ENCODE measurements at regions not wholly inside any gene's neighbourhood (a gene's known extent, or its start where the extent isn't known, plus 50 kb on each side); places are given as distances from the start of the nearest gene placed in this dataset.

- Histone ChIP-seq H3K27me3 (ENCODE audit: control insufficient read depth in 4 of 4, insufficient read depth in 4 of 4, low read length in 3 of 4) (peaks cover 0 to 2% (median 0%) of the 10 kb centered on the region in 4 donors), H3K9ac (ENCODE audit: low read depth in 1 of 2, low read length in 2 of 2) (no peak overlapping the region), H3K27ac (ENCODE audit: low read depth in 1 of 2, low read length in 2 of 2) (no peak overlapping the region), H3K9me3 (ENCODE audit: control insufficient read depth in 4 of 4, low read length in 3 of 4) (peaks cover 0 to 3% (median 0%) of the 10 kb centered on the region in 4 donors), H3K4me1 (ENCODE audit: control insufficient read depth in 4 of 4, insufficient read depth in 4 of 4, low read length in 3 of 4) (no peaks in the 10 kb centered on the region), H3K4me3 (ENCODE audit: low read depth in 1 of 3, low read length in 3 of 3) (no peak overlapping the region), H3K36me3 (ENCODE audit: control insufficient read depth in 4 of 4, insufficient read depth in 3 of 4, low read depth in 1 of 4, low read length in 3 of 4) (no peaks in the 10 kb centered on the region)
- WGBS, result 47% methylated on average over 1 of the region's 1 CpG
- TF ChIP-seq FOXA2 (IDR thresholded peaks at IDR 0.05) (no peak), ZBTB33 (IDR thresholded peaks at IDR 0.05) (no peak), YY1 (IDR thresholded peaks at IDR 0.05) (no peak), MAX (IDR thresholded peaks at IDR 0.05) (no peak), SP1 (IDR thresholded peaks at IDR 0.05) (no peak), GABPA (IDR thresholded peaks at IDR 0.05 in 1 of 2, conservative IDR thresholded peaks at IDR 0.05 in 1 of 2) (no peak), TAF1 (conservative IDR thresholded peaks at IDR 0.05) (no peak), JUND (IDR thresholded peaks at IDR 0.05) (no peak), NR2F2 (IDR thresholded peaks at IDR 0.05) (no peak)
- no peak for DNase-seq (ENCODE audit: low spot score)
These were observed 113.1 kb downstream of the ZNF648 start for GRCh38 chr1:181948372-181948771.

DNA sequence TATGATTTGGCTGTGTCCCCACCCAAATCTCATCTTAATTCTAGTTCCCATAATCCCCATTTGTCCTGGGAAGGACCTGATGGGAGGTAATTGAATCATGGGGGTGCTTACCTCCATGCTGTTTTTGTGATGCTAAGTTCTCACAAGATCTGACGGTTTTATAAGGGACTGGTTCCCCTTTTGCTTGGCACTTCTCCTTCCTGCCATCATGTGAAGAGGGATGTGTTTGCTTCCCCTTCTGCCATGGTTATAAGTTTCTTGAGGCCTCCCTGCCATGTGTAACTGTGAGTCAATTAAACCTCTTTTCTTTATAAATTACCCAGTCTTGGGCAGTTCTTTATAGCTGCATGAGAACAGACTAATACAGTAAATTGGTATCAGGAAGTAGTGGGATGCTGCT, 114.1 kb downstream of the ZNF648 start:
- H3K9ac ChIP-seq (ENCODE audit: low read depth in 1 of 2, low read length in 2 of 2), result no peak overlapping the region
- H3K9me3 ChIP-seq (ENCODE audit: control insufficient read depth in 4 of 4, low read length in 3 of 4), result peaks cover 0 to 3% (median 0%) of the 10 kb centered on the region in 4 donors
- no peaks in the 10 kb centered on the region for H3K36me3 ChIP-seq (ENCODE audit: control insufficient read depth in 4 of 4, insufficient read depth in 3 of 4, low read depth in 1 of 4, low read length in 3 of 4)
- H3K27ac ChIP-seq (ENCODE audit: low read depth in 1 of 2, low read length in 2 of 2), result no peak overlapping the region
- no peak for DNase-seq (ENCODE audit: low spot score)
- H3K4me1 ChIP-seq (ENCODE audit: control insufficient read depth in 4 of 4, insufficient read depth in 4 of 4, low read length in 3 of 4), result no peaks in the 10 kb centered on the region
- WGBS, result 52% methylated on average over 1 of the region's 1 CpG
- no peak overlapping the region for H3K4me3 ChIP-seq (ENCODE audit: low read depth in 1 of 3, low read length in 3 of 3)
- peaks cover 0 to 2% (median 0%) of the 10 kb centered on the region in 4 donors for H3K27me3 ChIP-seq (ENCODE audit: control insufficient read depth in 4 of 4, insufficient read depth in 4 of 4, low read length in 3 of 4)
- TF ChIP-seq, protein P1, sequence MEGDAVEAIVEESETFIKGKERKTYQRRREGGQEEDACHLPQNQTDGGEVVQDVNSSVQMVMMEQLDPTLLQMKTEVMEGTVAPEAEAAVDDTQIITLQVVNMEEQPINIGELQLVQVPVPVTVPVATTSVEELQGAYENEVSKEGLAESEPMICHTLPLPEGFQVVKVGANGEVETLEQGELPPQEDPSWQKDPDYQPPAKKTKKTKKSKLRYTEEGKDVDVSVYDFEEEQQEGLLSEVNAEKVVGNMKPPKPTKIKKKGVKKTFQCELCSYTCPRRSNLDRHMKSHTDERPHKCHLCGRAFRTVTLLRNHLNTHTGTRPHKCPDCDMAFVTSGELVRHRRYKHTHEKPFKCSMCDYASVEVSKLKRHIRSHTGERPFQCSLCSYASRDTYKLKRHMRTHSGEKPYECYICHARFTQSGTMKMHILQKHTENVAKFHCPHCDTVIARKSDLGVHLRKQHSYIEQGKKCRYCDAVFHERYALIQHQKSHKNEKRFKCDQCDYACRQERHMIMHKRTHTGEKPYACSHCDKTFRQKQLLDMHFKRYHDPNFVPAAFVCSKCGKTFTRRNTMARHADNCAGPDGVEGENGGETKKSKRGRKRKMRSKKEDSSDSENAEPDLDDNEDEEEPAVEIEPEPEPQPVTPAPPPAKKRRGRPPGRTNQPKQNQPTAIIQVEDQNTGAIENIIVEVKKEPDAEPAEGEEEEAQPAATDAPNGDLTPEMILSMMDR (IDR thresholded peaks at IDR 0.05; ENCODE audit: low read depth, low read length, missing input control), result no peak
- TF ChIP-seq GABPA (IDR thresholded peaks at IDR 0.05 in 1 of 2, conservative IDR thresholded peaks at IDR 0.05 in 1 of 2) (no peak), RAD21 (IDR thresholded peaks at IDR 0.05) (no peak), JUND (IDR thresholded peaks at IDR 0.05) (no peak), TAF1 (conservative IDR thresholded peaks at IDR 0.05) (no peak), FOXA2 (IDR thresholded peaks at IDR 0.05) (no peak), EGR1 (IDR thresholded peaks at IDR 0.05; ENCODE audit: low read depth in 2 of 2) (no peak), HNF4A (conservative IDR thresholded peaks at IDR 0.05) (no peak), ZBTB33 (IDR thresholded peaks at IDR 0.05) (no peak), MAX (IDR thresholded peaks at IDR 0.05) (no peak), SP1 (IDR thresholded peaks at IDR 0.05) (no peak), HNF4G (IDR thresholded peaks at IDR 0.05) (no peak)
- TF ChIP-seq, protein P2, sequence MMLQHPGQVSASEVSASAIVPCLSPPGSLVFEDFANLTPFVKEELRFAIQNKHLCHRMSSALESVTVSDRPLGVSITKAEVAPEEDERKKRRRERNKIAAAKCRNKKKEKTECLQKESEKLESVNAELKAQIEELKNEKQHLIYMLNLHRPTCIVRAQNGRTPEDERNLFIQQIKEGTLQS (IDR thresholded peaks at IDR 0.05), result no peak
- TF ChIP-seq, protein P3, sequence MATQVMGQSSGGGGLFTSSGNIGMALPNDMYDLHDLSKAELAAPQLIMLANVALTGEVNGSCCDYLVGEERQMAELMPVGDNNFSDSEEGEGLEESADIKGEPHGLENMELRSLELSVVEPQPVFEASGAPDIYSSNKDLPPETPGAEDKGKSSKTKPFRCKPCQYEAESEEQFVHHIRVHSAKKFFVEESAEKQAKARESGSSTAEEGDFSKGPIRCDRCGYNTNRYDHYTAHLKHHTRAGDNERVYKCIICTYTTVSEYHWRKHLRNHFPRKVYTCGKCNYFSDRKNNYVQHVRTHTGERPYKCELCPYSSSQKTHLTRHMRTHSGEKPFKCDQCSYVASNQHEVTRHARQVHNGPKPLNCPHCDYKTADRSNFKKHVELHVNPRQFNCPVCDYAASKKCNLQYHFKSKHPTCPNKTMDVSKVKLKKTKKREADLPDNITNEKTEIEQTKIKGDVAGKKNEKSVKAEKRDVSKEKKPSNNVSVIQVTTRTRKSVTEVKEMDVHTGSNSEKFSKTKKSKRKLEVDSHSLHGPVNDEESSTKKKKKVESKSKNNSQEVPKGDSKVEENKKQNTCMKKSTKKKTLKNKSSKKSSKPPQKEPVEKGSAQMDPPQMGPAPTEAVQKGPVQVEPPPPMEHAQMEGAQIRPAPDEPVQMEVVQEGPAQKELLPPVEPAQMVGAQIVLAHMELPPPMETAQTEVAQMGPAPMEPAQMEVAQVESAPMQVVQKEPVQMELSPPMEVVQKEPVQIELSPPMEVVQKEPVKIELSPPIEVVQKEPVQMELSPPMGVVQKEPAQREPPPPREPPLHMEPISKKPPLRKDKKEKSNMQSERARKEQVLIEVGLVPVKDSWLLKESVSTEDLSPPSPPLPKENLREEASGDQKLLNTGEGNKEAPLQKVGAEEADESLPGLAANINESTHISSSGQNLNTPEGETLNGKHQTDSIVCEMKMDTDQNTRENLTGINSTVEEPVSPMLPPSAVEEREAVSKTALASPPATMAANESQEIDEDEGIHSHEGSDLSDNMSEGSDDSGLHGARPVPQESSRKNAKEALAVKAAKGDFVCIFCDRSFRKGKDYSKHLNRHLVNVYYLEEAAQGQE (IDR thresholded peaks at IDR 0.05), result no peak

Measured in liver (tissue), 8 donors.